Activated gamma-delta T cell (primary cell): ENCODE measurements at regions not wholly inside any gene's neighbourhood (a gene's known extent, or its start where the extent isn't known, plus 50 kb on each side); places are given as distances from the start of the nearest gene placed in this dataset.

Source experiments
- DNase-seq: peaks from one replicate; lab custom pipeline; 2025; lab: John Stamatoyannopoulos, UW

GRCh38 chr5:5798041-5798440 lies 375.6 kb downstream of the ICE1 start:
- DNase-seq, result no peak

GRCh38 chr5:5795074-5795771 lies 372.7 kb downstream of the ICE1 start:
- DNase-seq, result no peak

GRCh38 chr5:5794118-5794560 lies 371.7 kb downstream of the ICE1 start:
- DNase-seq, result no peak

- DNase-seq, result no peak
Observed at GRCh38 chr5:5793242-5794117, 371.0 kb downstream of the ICE1 start.

GRCh38 chr5:5792106-5792505 lies 369.6 kb downstream of the ICE1 start:
- no peak for DNase-seq

GRCh38 chr5:5788793-5789192 lies 366.3 kb downstream of the ICE1 start:
- no peak for DNase-seq

- DNase-seq, result no peak
Observed at GRCh38 chr5:5787373-5787772, 364.9 kb downstream of the ICE1 start.

- no peak for DNase-seq
Observed at GRCh38 chr5:5784101-5784500, 361.6 kb downstream of the ICE1 start.

GRCh38 chr5:5783021-5783420 lies 360.5 kb downstream of the ICE1 start:
- no peak for DNase-seq

- DNase-seq, result no peak
Observed at GRCh38 chr5:5782402-5782801, 359.9 kb downstream of the ICE1 start.

GRCh38 chr5:5781335-5781734 lies 358.9 kb downstream of the ICE1 start:
- DNase-seq, result no peak

GRCh38 chr5:5780253-5780652 lies 357.8 kb downstream of the ICE1 start:
- DNase-seq, result no peak

GRCh38 chr5:5777013-5777412 lies 354.5 kb downstream of the ICE1 start:
- DNase-seq, result no peak

- DNase-seq, result no peak
Observed at GRCh38 chr5:5772202-5772601, 349.7 kb downstream of the ICE1 start.

GRCh38 chr5:5770825-5771224 lies 348.3 kb downstream of the ICE1 start:
- no peak for DNase-seq

- no peak for DNase-seq
Observed at GRCh38 chr5:5767286-5767928, 344.9 kb downstream of the ICE1 start.

- DNase-seq, result no peak
Observed at GRCh38 chr5:5765066-5765850, 342.8 kb downstream of the ICE1 start.

- no peak for DNase-seq
Observed at GRCh38 chr5:5764246-5764645, 341.8 kb downstream of the ICE1 start.

- DNase-seq, result no peak
Observed at GRCh38 chr5:5756762-5757161, 334.3 kb downstream of the ICE1 start.

GRCh38 chr5:5755888-5756287 lies 333.4 kb downstream of the ICE1 start:
- no peak for DNase-seq

GRCh38 chr5:5752844-5753243 lies 330.4 kb downstream of the ICE1 start:
- no peak for DNase-seq

GRCh38 chr5:5751987-5752386 lies 329.5 kb downstream of the ICE1 start:
- no peak for DNase-seq
